MCF 10A (cell line): ENCODE measurements at regions not wholly inside any gene's neighbourhood (a gene's known extent, or its start where the extent isn't known, plus 50 kb on each side); places are given as distances from the start of the nearest gene placed in this dataset.

Source experiments
- BruUV-seq: library from RNA; stranded (reverse); fragments of 400-500 nt; replicated peaks from 2 replicates; lab custom pipeline; 2021; lab: Mats Ljungman, UMichigan
- CTCF ChIA-PET: fragments of 300-600 bp; sonication (Branson Sonifier 250); formaldehyde crosslinking; extraction: SDS; loops from one replicate; lab custom pipeline; 2021; ENCODE audit warnings: antibody characterized with exemption, inconsistent platforms; lab: Yijun Ruan, JAX
- POLR2A ChIA-PET: fragments of 300-600, 350-650 bp; sonication (Branson Sonifier 250); formaldehyde crosslinking; extraction: SDS; loops from one replicate; lab custom pipeline; 2020; ENCODE audit warnings: antibody characterized with exemption, inconsistent platforms; lab: Yijun Ruan, JAX
- DNase-seq: peaks from one replicate; pipeline ENCODE4 v3.0.0-alpha.2; 2018; ENCODE audit not compliant: unreplicated experiment
- H3K27ac Mint-ChIP-seq: one replicate; pipeline ENCODE4 v1.8.0; 2022; ENCODE audit warnings: mild to moderate bottlenecking, low read depth, mixed read lengths; ENCODE audit not compliant: unreplicated experiment
- H3K27me3 Mint-ChIP-seq: one replicate; pipeline ENCODE4 v1.8.0; 2022; ENCODE audit warnings: mixed read lengths; ENCODE audit not compliant: insufficient read depth, unreplicated experiment
- H3K36me3 Mint-ChIP-seq: one replicate; pipeline ENCODE4 v1.8.0; 2022; ENCODE audit warnings: mild to moderate bottlenecking, moderate library complexity, mixed read lengths; ENCODE audit not compliant: insufficient read depth, unreplicated experiment
- H3K4me1 Mint-ChIP-seq: one replicate; pipeline ENCODE4 v1.8.0; 2022; ENCODE audit warnings: mixed read lengths; ENCODE audit not compliant: insufficient read depth, unreplicated experiment
- H3K4me3 Mint-ChIP-seq: one replicate; pipeline ENCODE4 v1.8.0; 2022; ENCODE audit warnings: mild to moderate bottlenecking, moderate library complexity, mixed read lengths; ENCODE audit not compliant: unreplicated experiment
- H3K9me3 Mint-ChIP-seq: one replicate; pipeline ENCODE4 v1.8.0; 2022; ENCODE audit warnings: mixed read lengths; ENCODE audit not compliant: unreplicated experiment
- CTCF ChIP-seq: fragments of 200-600 bp; IDR thresholded peaks from one replicate; pipeline ENCODE4 v1.8.0; 2022; ENCODE audit warnings: antibody characterized with exemption, mild to moderate bottlenecking; ENCODE audit not compliant: unreplicated experiment
- intact Hi-C: fragments of 100-400 bp; cut with micrococcal nuclease; formaldehyde crosslinking; loops from 2 replicates; pipeline ENCODE4 v1.14.1; 2022

GRCh38 chr2:17171446-17172049 is 346.7 kb downstream of the RAD51AP2 start:
- ChIA-PET CTCF (interaction anchor here (0.5 to 1.7 kb wide), 17 partner anchors 8 to 563 kb away, joined by 3 to 19 read pairs (median 3); no protein-coding TSS in a partner anchor), POLR2A (interaction anchor here (1.0 kb wide), 1 partner anchor 11 kb away, joined by 4 read pairs; no protein-coding TSS in a partner anchor)
- TF ChIP-seq CTCF: peak; percentile 39
- no peak overlapping the region for H3K27ac Mint-ChIP-seq
- H3K9me3 Mint-ChIP-seq: no peaks in the 10 kb centered on the region
- intact Hi-C loops: loop anchor here (1.0 to 10.0 kb wide), 2 partner anchors 138 to 503 kb away; no protein-coding TSS in a partner anchor
- no peaks in the 10 kb centered on the region for H3K36me3 Mint-ChIP-seq
- H3K4me3 Mint-ChIP-seq: no peak overlapping the region
- no peaks in the 10 kb centered on the region for H3K27me3 Mint-ChIP-seq
- no TSS peak for BruUV-seq
- H3K4me1 Mint-ChIP-seq: no peaks in the 10 kb centered on the region
- DNase-seq: peak; percentile 63

- peak; percentile 41 for DNase-seq
- Mint-ChIP-seq H3K36me3 (no peaks in the 10 kb centered on the region), H3K9me3 (no peaks in the 10 kb centered on the region), H3K27me3 (no peaks in the 10 kb centered on the region), H3K4me1 (no peaks in the 10 kb centered on the region), H3K4me3 (no peak overlapping the region), H3K27ac (no peak overlapping the region)
- ChIA-PET POLR2A (interaction anchor here (0.7 kb wide), 1 partner anchor 141 kb away, joined by 3 read pairs; no protein-coding TSS in a partner anchor), CTCF (interaction anchor here (0.6 to 1.0 kb wide), 2 partner anchors 143 to 276 kb away, joined by 3 to 5 read pairs; no protein-coding TSS in a partner anchor)
- TF ChIP-seq CTCF: no peak
- intact Hi-C loops: no loop called here
- BruUV-seq: no TSS peak
These were observed 351.7 kb downstream of the RAD51AP2 start for GRCh38 chr2:17166506-17166905.

DNA sequence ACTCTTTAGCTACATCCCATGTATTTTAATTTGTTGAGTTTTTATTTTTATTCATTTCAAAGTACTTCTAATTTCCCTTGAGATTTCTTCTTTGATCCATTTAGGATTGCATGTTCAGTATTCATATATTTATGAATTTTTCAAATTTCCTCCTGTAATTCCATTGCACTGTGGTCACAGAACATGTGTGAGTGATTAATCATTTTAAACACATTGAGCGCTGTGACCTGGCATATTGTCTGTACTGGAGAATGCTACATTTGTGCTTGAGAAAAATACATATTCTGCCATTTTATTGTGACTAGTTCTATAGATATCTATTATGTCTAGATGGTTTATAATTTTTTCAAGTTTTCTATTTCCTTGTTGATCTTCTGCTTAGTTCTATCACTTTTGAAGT is 353.7 kb downstream of the RAD51AP2 start:
- intact Hi-C loops: no loop called here
- no peak for TF ChIP-seq CTCF
- Mint-ChIP-seq H3K4me3 (no peak overlapping the region), H3K27ac (no peak overlapping the region), H3K36me3 (no peaks in the 10 kb centered on the region), H3K27me3 (no peaks in the 10 kb centered on the region), H3K4me1 (no peaks in the 10 kb centered on the region), H3K9me3 (no peaks in the 10 kb centered on the region)
- no TSS peak for BruUV-seq
- POLR2A ChIA-PET: no interaction called here
- CTCF ChIA-PET: interaction anchor here (1.0 kb wide), 1 partner anchor 8 kb away, joined by 5 read pairs; no protein-coding TSS in a partner anchor
- DNase-seq: no peak

GRCh38 chr2:17163638-17164037 is 354.6 kb downstream of the RAD51AP2 start:
- Mint-ChIP-seq H3K27ac (no peak overlapping the region), H3K9me3 (no peaks in the 10 kb centered on the region), H3K4me3 (no peak overlapping the region), H3K27me3 (no peaks in the 10 kb centered on the region), H3K4me1 (no peaks in the 10 kb centered on the region), H3K36me3 (no peaks in the 10 kb centered on the region)
- POLR2A ChIA-PET: interaction anchor here (0.7 kb wide), 1 partner anchor 365 kb away, joined by 3 read pairs; no protein-coding TSS in a partner anchor
- CTCF ChIA-PET: interaction anchor here (1.0 kb wide), 1 partner anchor 9 kb away, joined by 5 read pairs; no protein-coding TSS in a partner anchor
- no peak for TF ChIP-seq CTCF
- no peak for DNase-seq
- BruUV-seq: no TSS peak
- intact Hi-C loops: no loop called here
